ENCODE measurements at regions not wholly inside any gene's neighbourhood (a gene's known extent, or its start where the extent isn't known, plus 50 kb on each side); places are given as distances from the start of the nearest gene placed in this dataset.

DNA sequence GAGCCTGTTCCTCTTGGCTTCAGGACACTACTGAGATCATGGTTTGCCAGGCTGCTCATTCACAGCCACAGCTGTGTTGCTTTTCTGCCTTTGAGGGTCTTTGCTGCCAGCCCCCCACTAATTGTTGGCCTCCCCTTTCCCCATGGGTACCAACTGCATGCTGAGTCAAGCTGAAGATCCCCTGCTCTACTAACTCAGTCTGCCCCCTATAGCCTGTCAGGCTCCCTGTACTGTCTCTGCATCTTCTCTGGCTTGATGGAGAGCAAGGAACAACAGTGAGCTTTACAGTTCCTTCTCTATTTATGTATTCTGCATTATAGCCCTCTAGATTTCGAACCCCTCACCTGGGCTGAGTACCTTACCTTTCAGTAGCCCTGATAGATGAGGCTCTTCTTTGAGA is 257.6 kb upstream of the CADM1 start:
- H3K27me3 Mint-ChIP-seq (ENCODE audit: unreplicated experiment), result peaks cover 2% of the 10 kb centered on the region
- H3K4me1 Mint-ChIP-seq (ENCODE audit: low read depth, unreplicated experiment), result peaks cover 28% of the 10 kb centered on the region
- peaks cover 7% of the 10 kb centered on the region for H3K9me3 Mint-ChIP-seq (ENCODE audit: unreplicated experiment)
- no peak overlapping the region for H3K4me3 Mint-ChIP-seq (ENCODE audit: unreplicated experiment)
- H3K27ac Mint-ChIP-seq (ENCODE audit: unreplicated experiment), result no peak overlapping the region
- H3K36me3 Mint-ChIP-seq (ENCODE audit: unreplicated experiment), result no peaks in the 10 kb centered on the region
- TF ChIP-seq, protein P1, sequence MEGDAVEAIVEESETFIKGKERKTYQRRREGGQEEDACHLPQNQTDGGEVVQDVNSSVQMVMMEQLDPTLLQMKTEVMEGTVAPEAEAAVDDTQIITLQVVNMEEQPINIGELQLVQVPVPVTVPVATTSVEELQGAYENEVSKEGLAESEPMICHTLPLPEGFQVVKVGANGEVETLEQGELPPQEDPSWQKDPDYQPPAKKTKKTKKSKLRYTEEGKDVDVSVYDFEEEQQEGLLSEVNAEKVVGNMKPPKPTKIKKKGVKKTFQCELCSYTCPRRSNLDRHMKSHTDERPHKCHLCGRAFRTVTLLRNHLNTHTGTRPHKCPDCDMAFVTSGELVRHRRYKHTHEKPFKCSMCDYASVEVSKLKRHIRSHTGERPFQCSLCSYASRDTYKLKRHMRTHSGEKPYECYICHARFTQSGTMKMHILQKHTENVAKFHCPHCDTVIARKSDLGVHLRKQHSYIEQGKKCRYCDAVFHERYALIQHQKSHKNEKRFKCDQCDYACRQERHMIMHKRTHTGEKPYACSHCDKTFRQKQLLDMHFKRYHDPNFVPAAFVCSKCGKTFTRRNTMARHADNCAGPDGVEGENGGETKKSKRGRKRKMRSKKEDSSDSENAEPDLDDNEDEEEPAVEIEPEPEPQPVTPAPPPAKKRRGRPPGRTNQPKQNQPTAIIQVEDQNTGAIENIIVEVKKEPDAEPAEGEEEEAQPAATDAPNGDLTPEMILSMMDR (IDR thresholded peaks at IDR 0.05; ENCODE audit: partially characterized antibody, unreplicated experiment), result no peak
- no peak for DNase-seq

DNA sequence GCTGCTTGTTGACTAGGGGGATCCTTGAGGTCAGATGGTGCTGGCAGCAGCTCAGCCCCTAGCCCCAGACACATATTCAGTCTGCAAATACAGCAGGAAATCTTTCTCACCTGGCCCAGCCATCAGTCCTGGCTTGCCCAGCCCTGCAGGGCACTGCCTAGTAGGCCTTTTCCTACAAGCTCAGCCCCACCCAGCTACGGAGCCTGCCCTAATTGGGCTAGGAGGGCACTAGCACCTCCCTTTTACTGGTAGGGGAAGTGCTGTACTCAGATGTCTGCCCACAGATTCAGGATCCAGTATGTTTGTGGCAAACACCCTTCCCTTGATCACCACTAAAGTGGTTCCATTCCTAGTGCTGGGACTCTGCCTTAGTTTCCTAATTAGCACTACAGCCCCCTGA is 257.1 kb upstream of the CADM1 start:
- DNase-seq, result no peak
- Mint-ChIP-seq H3K27me3 (ENCODE audit: unreplicated experiment) (peaks cover 2% of the 10 kb centered on the region), H3K36me3 (ENCODE audit: unreplicated experiment) (peaks cover 4% of the 10 kb centered on the region), H3K27ac (ENCODE audit: unreplicated experiment) (peak overlapping the region; percentile 97), H3K9me3 (ENCODE audit: unreplicated experiment) (peaks cover 7% of the 10 kb centered on the region), H3K4me1 (ENCODE audit: low read depth, unreplicated experiment) (peaks cover 27% of the 10 kb centered on the region), H3K4me3 (ENCODE audit: unreplicated experiment) (no peak overlapping the region)
- TF ChIP-seq, protein P1 (IDR thresholded peaks at IDR 0.05; ENCODE audit: partially characterized antibody, unreplicated experiment), result no peak

DNA sequence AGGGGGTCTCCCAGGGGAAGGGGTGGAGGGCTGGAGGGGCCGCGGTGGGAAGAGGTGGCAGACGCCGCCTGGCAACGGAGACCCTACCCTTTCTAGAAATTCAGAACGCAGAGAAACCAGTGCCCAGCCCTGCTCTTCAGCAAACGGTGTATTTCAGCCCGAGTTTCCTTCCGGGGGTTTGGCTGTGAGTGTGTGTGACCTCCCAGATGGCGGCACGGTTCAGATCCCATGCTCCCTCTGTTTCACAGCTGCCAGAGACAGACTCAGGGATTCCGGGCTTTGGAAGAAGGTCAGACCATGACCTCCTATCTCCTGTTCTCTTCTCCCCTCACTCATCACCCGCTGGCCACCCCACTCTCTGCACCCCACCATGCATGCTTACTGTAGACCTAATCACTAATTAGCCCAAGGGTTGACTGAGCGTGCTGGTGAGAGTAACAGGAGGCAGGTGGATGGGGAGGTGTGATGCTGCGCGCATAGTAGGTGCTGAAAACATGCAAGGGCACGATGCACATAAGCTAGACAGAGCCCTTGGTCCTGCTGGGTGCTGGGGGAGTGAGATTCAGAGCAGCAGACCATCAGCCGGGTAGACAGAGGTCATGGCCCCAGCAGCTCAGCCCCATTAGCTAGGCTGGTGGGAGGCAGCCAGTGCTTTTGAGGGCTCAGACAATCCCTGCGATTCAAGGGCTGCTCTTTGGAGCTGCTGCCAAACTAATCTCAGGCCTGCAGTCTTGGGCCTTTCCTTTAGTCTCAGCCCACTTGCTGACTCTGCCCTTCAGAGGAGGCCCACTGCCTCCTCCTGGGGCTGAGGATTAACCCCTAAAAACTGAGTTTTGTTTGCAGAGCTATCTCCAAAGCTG is 256.5 kb upstream of the CADM1 start:
- Mint-ChIP-seq H3K27ac (ENCODE audit: unreplicated experiment) (peak overlapping the region; percentile 97), H3K27me3 (ENCODE audit: unreplicated experiment) (peaks cover 2% of the 10 kb centered on the region), H3K4me1 (ENCODE audit: low read depth, unreplicated experiment) (peaks cover 27% of the 10 kb centered on the region), H3K9me3 (ENCODE audit: unreplicated experiment) (peaks cover 7% of the 10 kb centered on the region), H3K36me3 (ENCODE audit: unreplicated experiment) (peaks cover 6% of the 10 kb centered on the region), H3K4me3 (ENCODE audit: unreplicated experiment) (peak overlapping the region; percentile 72)
- TF ChIP-seq, protein P1 (IDR thresholded peaks at IDR 0.05; ENCODE audit: partially characterized antibody, unreplicated experiment), result no peak
- peak; percentile 53 for DNase-seq

- Mint-ChIP-seq H3K27me3 (ENCODE audit: unreplicated experiment) (peaks cover 2% of the 10 kb centered on the region), H3K4me1 (ENCODE audit: low read depth, unreplicated experiment) (peaks cover 27% of the 10 kb centered on the region), H3K27ac (ENCODE audit: unreplicated experiment) (peak overlapping the region; percentile 97), H3K4me3 (ENCODE audit: unreplicated experiment) (peak overlapping the region; percentile 85), H3K9me3 (ENCODE audit: unreplicated experiment) (peaks cover 7% of the 10 kb centered on the region), H3K36me3 (ENCODE audit: unreplicated experiment) (peaks cover 6% of the 10 kb centered on the region)
- TF ChIP-seq, protein P1 (IDR thresholded peaks at IDR 0.05; ENCODE audit: partially characterized antibody, unreplicated experiment), result no peak
- DNase-seq, result peak; percentile 79
Measured at GRCh38 chr11:115759622-115760460, 255.6 kb upstream of the CADM1 start.
